ENCODE measurements at regions not wholly inside any gene's neighbourhood (a gene's known extent, or its start where the extent isn't known, plus 50 kb on each side); places are given as distances from the start of the nearest gene placed in this dataset.

GRCh38 chr10:129381741-129382140 lies 85.3 kb upstream of the MGMT start:
- FAIRE-seq (no peak), DNase-seq (ENCODE audit: insufficient read length, low spot score) (no peak)

GRCh38 chr10:129382401-129382800 lies 84.6 kb upstream of the MGMT start:
- no peak for DNase-seq (ENCODE audit: insufficient read length, low spot score)
- FAIRE-seq = no peak

- FAIRE-seq (no peak), DNase-seq (ENCODE audit: insufficient read length, low spot score) (no peak)
Observed at GRCh38 chr10:129383651-129384050, 83.4 kb upstream of the MGMT start.

GRCh38 chr10:129385600-129385999 lies 81.4 kb upstream of the MGMT start:
- FAIRE-seq (no peak), DNase-seq (ENCODE audit: insufficient read length, low spot score) (no peak)

GRCh38 chr10:129386415-129387257 lies 80.4 kb upstream of the MGMT start:
- FAIRE-seq (no peak), DNase-seq (ENCODE audit: insufficient read length, low spot score) (no peak)

GRCh38 chr10:129387258-129387525 lies 79.8 kb upstream of the MGMT start:
- no peak for FAIRE-seq
- no peak for DNase-seq (ENCODE audit: insufficient read length, low spot score)

- FAIRE-seq (no peak), DNase-seq (ENCODE audit: insufficient read length, low spot score) (no peak)
Observed at GRCh38 chr10:129388435-129388834, 78.6 kb upstream of the MGMT start.

- no peak for DNase-seq (ENCODE audit: insufficient read length, low spot score)
- no peak for FAIRE-seq
Observed at GRCh38 chr10:129389194-129389593, 77.8 kb upstream of the MGMT start.

GRCh38 chr10:129390147-129390546 lies 76.9 kb upstream of the MGMT start:
- DNase-seq (ENCODE audit: insufficient read length, low spot score) (no peak), FAIRE-seq (no peak)

GRCh38 chr10:129390726-129391125 lies 76.3 kb upstream of the MGMT start:
- DNase-seq (ENCODE audit: insufficient read length, low spot score) (no peak), FAIRE-seq (no peak)

- FAIRE-seq (no peak), DNase-seq (ENCODE audit: insufficient read length, low spot score) (no peak)
Observed at GRCh38 chr10:129391464-129391863, 75.6 kb upstream of the MGMT start.

- DNase-seq (ENCODE audit: insufficient read length, low spot score) = no peak
- FAIRE-seq = no peak
Observed at GRCh38 chr10:129392855-129393254, 74.2 kb upstream of the MGMT start.

GRCh38 chr10:129393812-129394211 lies 73.2 kb upstream of the MGMT start:
- DNase-seq (ENCODE audit: insufficient read length, low spot score) (no peak), FAIRE-seq (no peak)

GRCh38 chr10:129394518-129395328 lies 72.3 kb upstream of the MGMT start:
- FAIRE-seq (no peak), DNase-seq (ENCODE audit: insufficient read length, low spot score) (no peak)

- DNase-seq (ENCODE audit: insufficient read length, low spot score) (no peak), FAIRE-seq (no peak)
Observed at GRCh38 chr10:129396021-129396722, 70.9 kb upstream of the MGMT start.

GRCh38 chr10:129397198-129397974 lies 69.7 kb upstream of the MGMT start:
- no peak for FAIRE-seq
- DNase-seq (ENCODE audit: insufficient read length, low spot score) = no peak

- no peak for FAIRE-seq
- no peak for DNase-seq (ENCODE audit: insufficient read length, low spot score)
Observed at GRCh38 chr10:129398711-129399141, 68.3 kb upstream of the MGMT start.

- no peak for DNase-seq (ENCODE audit: insufficient read length, low spot score)
- FAIRE-seq = no peak
Observed at GRCh38 chr10:129400426-129400825, 66.6 kb upstream of the MGMT start.

GRCh38 chr10:129402459-129402858 lies 64.6 kb upstream of the MGMT start:
- FAIRE-seq (no peak), DNase-seq (ENCODE audit: insufficient read length, low spot score) (no peak)

- FAIRE-seq = no peak
- DNase-seq (ENCODE audit: insufficient read length, low spot score) = no peak
Observed at GRCh38 chr10:129404091-129404490, 63.0 kb upstream of the MGMT start.

- FAIRE-seq = no peak
Observed at GRCh38 chr10:129405389-129405788, 61.7 kb upstream of the MGMT start.

More at GRCh38 chr10:129405389-129405788, 61.7 kb upstream of the MGMT start:
- no peak for DNase-seq (ENCODE audit: insufficient read length, low spot score)
